ENCODE measurements at regions not wholly inside any gene's neighbourhood (a gene's known extent, or its start where the extent isn't known, plus 50 kb on each side); places are given as distances from the start of the nearest gene placed in this dataset.
A peak's percentile ranks its signal among the peaks of the same experiment; 100 is the strongest.

DNA sequence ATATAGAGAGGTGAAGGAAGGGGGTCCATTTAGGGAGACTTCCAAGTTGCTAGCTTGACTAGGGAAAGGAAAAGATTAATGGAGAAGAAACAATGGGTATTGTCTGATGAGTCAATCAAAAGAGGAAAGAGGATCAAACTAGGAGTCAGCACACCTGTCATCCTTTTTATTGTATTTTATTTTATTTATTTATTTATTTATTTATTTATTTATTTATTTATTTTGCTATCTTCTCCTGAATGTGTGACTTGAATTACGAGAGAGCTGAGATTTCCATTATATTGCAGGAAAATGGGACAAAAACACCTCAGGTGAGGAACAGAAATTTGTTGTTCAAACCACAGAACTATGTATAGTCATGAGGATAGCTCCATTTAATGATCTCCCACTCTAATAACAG lies 58.9 kb downstream of the NUDT11 start:
- no peak overlapping the region for H3K9ac ChIP-seq (ENCODE audit: low read depth in 1 of 3, low read length in 3 of 3)
- H3K27ac ChIP-seq (ENCODE audit: low read depth, low read length), result no peak overlapping the region
- H3K4me3 ChIP-seq (ENCODE audit: low read length in 3 of 3), result no peak overlapping the region
- no peaks in the 10 kb centered on the region for H3K9me3 ChIP-seq (ENCODE audit: control insufficient read depth in 3 of 3, low read length in 3 of 3)
- peaks cover 0 to 17% (median 0%) of the 10 kb centered on the region in 3 donors for H3K27me3 ChIP-seq (ENCODE audit: control insufficient read depth in 3 of 3, insufficient read depth in 3 of 3, low read length in 3 of 3)
- H3K4me1 ChIP-seq (ENCODE audit: control insufficient read depth in 3 of 3, insufficient read depth in 3 of 3, low read length in 3 of 3), result no peaks in the 10 kb centered on the region
- H3K36me3 ChIP-seq (ENCODE audit: control insufficient read depth in 3 of 3, insufficient read depth in 3 of 3, low read length in 3 of 3), result no peaks in the 10 kb centered on the region

DNA sequence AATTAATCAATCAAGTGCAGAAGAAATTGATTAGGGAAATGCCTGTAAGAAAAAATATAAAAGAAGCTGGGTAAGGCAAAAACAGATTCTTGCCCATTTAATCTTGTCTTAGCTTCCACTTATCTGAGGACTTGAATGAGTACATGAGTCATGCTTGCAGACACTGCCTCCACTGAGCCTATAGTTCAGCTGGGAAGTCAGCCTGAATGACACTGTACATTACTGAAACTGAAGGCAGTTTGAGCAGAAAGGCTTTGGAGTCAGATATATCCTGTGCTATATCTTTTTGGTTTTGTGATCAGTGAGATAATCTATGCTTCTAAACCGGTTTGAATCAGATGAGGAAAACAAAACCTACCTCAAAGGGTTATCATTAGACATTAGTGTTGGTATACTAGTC lies 61.3 kb downstream of the NUDT11 start:
- Histone ChIP-seq H3K27ac (ENCODE audit: low read depth, low read length) (no peak overlapping the region), H3K36me3 (ENCODE audit: control insufficient read depth in 3 of 3, insufficient read depth in 3 of 3, low read length in 3 of 3) (no peaks in the 10 kb centered on the region), H3K27me3 (ENCODE audit: control insufficient read depth in 3 of 3, insufficient read depth in 3 of 3, low read length in 3 of 3) (peaks cover 0 to 14% (median 0%) of the 10 kb centered on the region in 3 donors), H3K9me3 (ENCODE audit: control insufficient read depth in 3 of 3, low read length in 3 of 3) (no peaks in the 10 kb centered on the region), H3K4me3 (ENCODE audit: low read length in 3 of 3) (no peak overlapping the region), H3K9ac (ENCODE audit: low read depth in 1 of 3, low read length in 3 of 3) (no peak overlapping the region), H3K4me1 (ENCODE audit: control insufficient read depth in 3 of 3, insufficient read depth in 3 of 3, low read length in 3 of 3) (no peaks in the 10 kb centered on the region)

- no peaks in the 10 kb centered on the region for H3K36me3 ChIP-seq (ENCODE audit: control insufficient read depth in 3 of 3, insufficient read depth in 3 of 3, low read length in 3 of 3)
These were observed 74.3 kb downstream of the NUDT11 start for GRCh38 chrX:51421972-51422597.

GRCh38 chrX:51420610-51421009 lies 75.8 kb downstream of the NUDT11 start:
- Histone ChIP-seq H3K4me1 (ENCODE audit: control insufficient read depth in 3 of 3, insufficient read depth in 3 of 3, low read length in 3 of 3) (no peaks in the 10 kb centered on the region), H3K27me3 (ENCODE audit: control insufficient read depth in 3 of 3, insufficient read depth in 3 of 3, low read length in 3 of 3) (no peaks in the 10 kb centered on the region), H3K4me3 (ENCODE audit: low read length in 3 of 3) (no peak overlapping the region), H3K36me3 (ENCODE audit: control insufficient read depth in 3 of 3, insufficient read depth in 3 of 3, low read length in 3 of 3) (no peaks in the 10 kb centered on the region), H3K9ac (ENCODE audit: low read depth in 1 of 3, low read length in 3 of 3) (no peak overlapping the region), H3K27ac (ENCODE audit: low read depth, low read length) (no peak overlapping the region), H3K9me3 (ENCODE audit: control insufficient read depth in 3 of 3, low read length in 3 of 3) (no peaks in the 10 kb centered on the region)

More at GRCh38 chrX:51421972-51422597, 74.3 kb downstream of the NUDT11 start:
- Histone ChIP-seq H3K27ac (ENCODE audit: low read depth, low read length) (no peak overlapping the region), H3K4me1 (ENCODE audit: control insufficient read depth in 3 of 3, insufficient read depth in 3 of 3, low read length in 3 of 3) (no peaks in the 10 kb centered on the region), H3K9me3 (ENCODE audit: control insufficient read depth in 3 of 3, low read length in 3 of 3) (no peaks in the 10 kb centered on the region), H3K4me3 (ENCODE audit: low read length in 3 of 3) (no peak overlapping the region), H3K27me3 (ENCODE audit: control insufficient read depth in 3 of 3, insufficient read depth in 3 of 3, low read length in 3 of 3) (no peaks in the 10 kb centered on the region), H3K9ac (ENCODE audit: low read depth in 1 of 3, low read length in 3 of 3) (no peak overlapping the region)

DNA sequence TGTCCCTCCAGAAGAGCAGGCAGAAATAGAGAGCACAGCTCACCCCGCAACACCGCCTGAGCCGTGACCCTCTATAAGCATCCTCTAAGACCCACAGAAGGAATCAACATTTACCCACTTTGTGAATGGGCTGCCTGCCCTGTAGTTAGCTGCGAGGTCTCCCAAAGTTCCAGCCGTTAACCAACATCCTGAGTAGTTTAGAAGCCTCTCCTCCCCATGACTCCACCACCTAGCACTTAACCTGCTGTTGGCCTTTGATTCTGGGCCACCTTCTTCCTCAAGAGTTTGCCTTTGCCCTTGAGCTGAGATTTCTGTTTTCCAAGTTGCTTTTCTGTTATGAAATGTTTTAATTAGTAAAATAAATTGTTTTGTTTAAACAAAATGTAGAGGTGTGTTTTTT lies 75.8 kb downstream of the NUDT10 start:
- Histone ChIP-seq H3K4me3 (ENCODE audit: low read length in 3 of 3) (no peak overlapping the region), H3K36me3 (ENCODE audit: control insufficient read depth in 3 of 3, insufficient read depth in 3 of 3, low read length in 3 of 3) (no peaks in the 10 kb centered on the region), H3K27me3 (ENCODE audit: control insufficient read depth in 3 of 3, insufficient read depth in 3 of 3, low read length in 3 of 3) (no peaks in the 10 kb centered on the region), H3K9me3 (ENCODE audit: control insufficient read depth in 3 of 3, low read length in 3 of 3) (no peaks in the 10 kb centered on the region), H3K27ac (ENCODE audit: low read depth, low read length) (no peak overlapping the region), H3K4me1 (ENCODE audit: control insufficient read depth in 3 of 3, insufficient read depth in 3 of 3, low read length in 3 of 3) (no peaks in the 10 kb centered on the region), H3K9ac (ENCODE audit: low read depth in 1 of 3, low read length in 3 of 3) (no peak overlapping the region)

- Histone ChIP-seq H3K27me3 (ENCODE audit: control insufficient read depth in 3 of 3, insufficient read depth in 3 of 3, low read length in 3 of 3) (no peaks in the 10 kb centered on the region), H3K4me1 (ENCODE audit: control insufficient read depth in 3 of 3, insufficient read depth in 3 of 3, low read length in 3 of 3) (no peaks in the 10 kb centered on the region), H3K36me3 (ENCODE audit: control insufficient read depth in 3 of 3, insufficient read depth in 3 of 3, low read length in 3 of 3) (no peaks in the 10 kb centered on the region), H3K9ac (ENCODE audit: low read depth in 1 of 3, low read length in 3 of 3) (no peak overlapping the region), H3K4me3 (ENCODE audit: low read length in 3 of 3) (no peak overlapping the region), H3K9me3 (ENCODE audit: control insufficient read depth in 3 of 3, low read length in 3 of 3) (no peaks in the 10 kb centered on the region), H3K27ac (ENCODE audit: low read depth, low read length) (no peak overlapping the region)
These were observed 75.1 kb downstream of the NUDT10 start for GRCh38 chrX:51407520-51408409.

DNA sequence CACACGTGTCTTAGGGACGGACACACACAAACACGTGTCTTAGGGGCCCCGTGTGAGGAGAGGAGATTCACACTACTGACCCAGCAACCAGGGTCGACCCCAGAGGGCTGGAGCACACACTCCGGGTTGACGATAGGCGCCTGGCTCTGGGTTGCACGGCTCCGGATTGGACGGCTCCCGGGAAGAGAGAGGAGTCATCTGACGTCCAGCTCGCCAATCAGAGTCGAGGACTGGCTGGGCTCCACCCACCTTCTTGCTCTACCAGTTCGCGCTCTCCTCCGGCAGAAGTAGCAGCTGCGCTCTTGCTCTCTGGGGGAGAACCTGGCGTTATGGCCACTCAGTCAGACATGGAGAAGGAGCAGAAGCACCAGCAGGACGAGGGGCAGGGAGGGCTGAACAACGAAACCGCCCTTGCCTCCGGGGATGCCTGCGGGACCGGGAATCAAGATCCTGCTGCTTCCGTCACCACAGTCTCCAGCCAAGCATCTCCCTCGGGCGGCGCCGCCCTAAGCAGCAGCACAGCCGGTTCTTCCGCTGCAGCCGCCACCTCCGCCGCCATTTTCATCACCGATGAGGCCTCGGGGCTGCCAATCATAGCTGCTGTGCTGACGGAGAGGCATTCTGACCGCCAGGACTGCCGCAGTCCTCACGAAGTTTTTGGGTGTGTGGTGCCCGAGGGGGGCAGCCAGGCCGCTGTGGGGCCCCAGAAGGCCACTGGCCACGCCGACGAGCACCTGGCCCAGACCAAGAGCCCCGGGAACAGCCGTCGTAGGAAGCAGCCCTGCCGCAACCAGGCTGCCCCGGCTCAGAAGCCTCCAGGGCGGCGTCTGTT lies 74.3 kb downstream of the NUDT10 start:
- H3K36me3 ChIP-seq (ENCODE audit: control insufficient read depth in 3 of 3, insufficient read depth in 3 of 3, low read length in 3 of 3), result no peaks in the 10 kb centered on the region
- no peaks in the 10 kb centered on the region for H3K9me3 ChIP-seq (ENCODE audit: control insufficient read depth in 3 of 3, low read length in 3 of 3)
- no peaks in the 10 kb centered on the region for H3K27me3 ChIP-seq (ENCODE audit: control insufficient read depth in 3 of 3, insufficient read depth in 3 of 3, low read length in 3 of 3)
- no peak overlapping the region for H3K4me3 ChIP-seq (ENCODE audit: low read length in 3 of 3)
- no peaks in the 10 kb centered on the region for H3K4me1 ChIP-seq (ENCODE audit: control insufficient read depth in 3 of 3, insufficient read depth in 3 of 3, low read length in 3 of 3)
- no peak overlapping the region for H3K27ac ChIP-seq (ENCODE audit: low read depth, low read length)
- no peak overlapping the region for H3K9ac ChIP-seq (ENCODE audit: low read depth in 1 of 3, low read length in 3 of 3)

DNA sequence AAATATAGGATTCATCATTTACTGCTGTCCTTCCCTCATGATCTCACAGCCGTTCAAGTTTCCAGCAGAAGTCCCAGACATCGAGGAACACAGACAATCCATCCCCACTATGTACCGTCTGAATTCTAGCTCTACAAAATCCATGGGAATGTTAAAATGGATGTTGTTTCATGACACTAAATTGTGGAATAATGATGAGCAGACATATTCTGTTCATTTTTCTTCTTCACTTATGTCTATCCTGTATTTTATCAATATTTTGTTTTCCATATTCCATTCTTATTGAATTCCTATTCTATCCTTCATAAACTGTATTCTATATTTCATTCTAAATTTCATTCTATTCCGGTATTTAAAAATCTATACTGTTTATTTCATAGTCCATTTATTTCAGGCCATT lies 71.8 kb downstream of the NUDT10 start:
- Histone ChIP-seq H3K4me1 (ENCODE audit: control insufficient read depth in 3 of 3, insufficient read depth in 3 of 3, low read length in 3 of 3) (no peaks in the 10 kb centered on the region), H3K27me3 (ENCODE audit: control insufficient read depth in 3 of 3, insufficient read depth in 3 of 3, low read length in 3 of 3) (peaks cover 0 to under 1% (median 0%) of the 10 kb centered on the region in 3 donors), H3K4me3 (ENCODE audit: low read length in 3 of 3) (no peak overlapping the region), H3K36me3 (ENCODE audit: control insufficient read depth in 3 of 3, insufficient read depth in 3 of 3, low read length in 3 of 3) (no peaks in the 10 kb centered on the region), H3K9ac (ENCODE audit: low read depth in 1 of 3, low read length in 3 of 3) (no peak overlapping the region), H3K27ac (ENCODE audit: low read depth, low read length) (no peak overlapping the region), H3K9me3 (ENCODE audit: control insufficient read depth in 3 of 3, low read length in 3 of 3) (no peaks in the 10 kb centered on the region)

DNA sequence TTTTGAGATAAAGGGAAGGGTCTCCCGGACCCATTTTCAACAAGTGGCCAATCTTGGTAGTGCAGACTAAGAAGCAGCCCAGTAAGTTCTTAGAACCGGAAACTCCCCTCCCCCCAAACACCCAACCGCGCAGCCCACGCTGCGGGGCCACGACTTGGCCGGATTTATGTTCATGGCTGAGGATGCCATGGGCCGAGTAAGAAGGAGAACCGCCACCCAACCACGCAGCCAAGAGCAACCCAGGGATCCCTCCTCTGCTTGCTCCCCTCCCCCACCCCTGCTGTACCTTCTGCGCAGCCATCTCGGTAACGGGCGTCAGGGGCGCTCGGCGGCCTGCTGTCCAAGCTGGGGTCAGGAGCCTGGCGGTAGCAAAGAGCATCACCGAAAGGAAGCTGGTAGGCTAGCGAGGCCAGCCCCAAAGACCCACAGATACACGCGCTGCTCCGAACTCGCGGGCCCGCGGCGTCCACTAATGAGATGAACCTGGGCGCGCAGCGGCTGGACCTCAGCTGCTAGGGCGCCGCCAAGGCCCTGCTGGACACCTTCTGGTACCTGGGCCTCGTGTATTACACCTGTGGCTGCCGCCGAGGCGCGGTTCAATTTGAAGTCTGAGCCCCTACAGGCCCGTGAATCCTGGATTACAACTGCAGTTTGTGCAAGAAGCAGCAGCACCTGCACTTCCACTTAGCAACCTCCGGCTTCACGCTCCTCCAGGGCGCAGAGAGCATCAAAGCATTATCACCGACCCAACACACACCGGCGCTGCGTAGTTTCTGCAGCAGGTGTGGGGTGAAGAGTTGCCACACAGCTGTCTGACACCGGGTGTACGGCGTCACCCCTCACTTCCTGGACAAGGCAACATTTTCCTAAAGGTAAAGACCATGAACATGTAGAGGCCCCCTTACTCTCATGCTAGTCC lies 63.4 kb downstream of the NUDT10 start:
- Histone ChIP-seq H3K36me3 (ENCODE audit: control insufficient read depth in 3 of 3, insufficient read depth in 3 of 3, low read length in 3 of 3) (no peaks in the 10 kb centered on the region), H3K9ac (ENCODE audit: low read depth in 1 of 3, low read length in 3 of 3) (peak overlapping the region in 2 of 3 donors; percentile 16 to 17), H3K4me1 (ENCODE audit: control insufficient read depth in 3 of 3, insufficient read depth in 3 of 3, low read length in 3 of 3) (peaks cover 0 to 5% (median 0%) of the 10 kb centered on the region in 3 donors), H3K27ac (ENCODE audit: low read depth, low read length) (no peak overlapping the region), H3K9me3 (ENCODE audit: control insufficient read depth in 3 of 3, low read length in 3 of 3) (no peaks in the 10 kb centered on the region), H3K27me3 (ENCODE audit: control insufficient read depth in 3 of 3, insufficient read depth in 3 of 3, low read length in 3 of 3) (peaks cover 0 to 14% (median 3%) of the 10 kb centered on the region in 3 donors), H3K4me3 (ENCODE audit: low read length in 3 of 3) (peak overlapping the region; percentile 20 to 44 (median 41))

Data from skeletal muscle tissue (tissue), 3 donors.